SK-N-SH (cell line): ENCODE measurements at regions not wholly inside any gene's neighbourhood (a gene's known extent, or its start where the extent isn't known, plus 50 kb on each side); places are given as distances from the start of the nearest gene placed in this dataset.

ENCODE experiments used
- EZH2phosphoT487 ChIP-seq: fragments of 200-600 bp; sonication (generic); IDR thresholded peaks from 2 replicates; pipeline ENCODE4 v1.6.1; 2017; ENCODE audit warnings: low read depth, mixed run types, mild to moderate bottlenecking, antibody characterized with exemption, moderate library complexity, borderline replicate concordance
- FOSL2 ChIP-seq: IDR thresholded peaks from 2 replicates; pipeline ENCODE4 v1.4.0; 2012; ENCODE audit warnings: low read depth, mild to moderate bottlenecking, moderate library complexity, borderline replicate concordance
- RAD21 ChIP-seq: IDR thresholded peaks from 2 replicates; pipeline ENCODE4 v1.6.1; 2012; ENCODE audit warnings: mild to moderate bottlenecking, low read length
- RXRA ChIP-seq: IDR thresholded peaks from 2 replicates; pipeline ENCODE4 v1.4.0; 2012; ENCODE audit warnings: low read depth, mild to moderate bottlenecking, borderline replicate concordance
- TF ChIP-seq, protein P1 (sequence below): fragments of 200-600 bp; sonication (generic); IDR thresholded peaks from 2 replicates; pipeline ENCODE4 v1.6.1; 2017; ENCODE audit warnings: antibody characterized with exemption, mild to moderate bottlenecking, moderate library complexity

DNA sequence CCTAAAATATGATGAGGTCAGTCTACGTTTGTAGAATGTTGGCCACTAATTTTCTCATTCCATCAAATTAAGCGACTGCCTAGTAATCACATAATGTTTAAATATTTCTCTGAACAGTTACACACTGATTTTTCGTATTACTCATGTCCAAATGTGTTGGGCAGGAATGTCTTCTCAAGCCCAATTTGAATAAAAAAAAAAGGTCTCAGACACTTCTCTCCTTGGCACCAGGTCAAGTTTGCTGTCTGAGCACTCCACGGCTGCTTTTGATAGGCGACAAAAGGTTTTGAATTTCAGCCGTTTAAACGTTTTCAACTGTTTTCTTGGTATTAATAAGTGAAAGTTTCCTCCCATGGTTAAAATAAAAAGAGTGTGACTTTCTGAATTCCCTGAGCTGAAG lies 542.1 kb downstream of the IRX1 start:
- TF ChIP-seq, protein P1, sequence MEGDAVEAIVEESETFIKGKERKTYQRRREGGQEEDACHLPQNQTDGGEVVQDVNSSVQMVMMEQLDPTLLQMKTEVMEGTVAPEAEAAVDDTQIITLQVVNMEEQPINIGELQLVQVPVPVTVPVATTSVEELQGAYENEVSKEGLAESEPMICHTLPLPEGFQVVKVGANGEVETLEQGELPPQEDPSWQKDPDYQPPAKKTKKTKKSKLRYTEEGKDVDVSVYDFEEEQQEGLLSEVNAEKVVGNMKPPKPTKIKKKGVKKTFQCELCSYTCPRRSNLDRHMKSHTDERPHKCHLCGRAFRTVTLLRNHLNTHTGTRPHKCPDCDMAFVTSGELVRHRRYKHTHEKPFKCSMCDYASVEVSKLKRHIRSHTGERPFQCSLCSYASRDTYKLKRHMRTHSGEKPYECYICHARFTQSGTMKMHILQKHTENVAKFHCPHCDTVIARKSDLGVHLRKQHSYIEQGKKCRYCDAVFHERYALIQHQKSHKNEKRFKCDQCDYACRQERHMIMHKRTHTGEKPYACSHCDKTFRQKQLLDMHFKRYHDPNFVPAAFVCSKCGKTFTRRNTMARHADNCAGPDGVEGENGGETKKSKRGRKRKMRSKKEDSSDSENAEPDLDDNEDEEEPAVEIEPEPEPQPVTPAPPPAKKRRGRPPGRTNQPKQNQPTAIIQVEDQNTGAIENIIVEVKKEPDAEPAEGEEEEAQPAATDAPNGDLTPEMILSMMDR = no peak
- TF ChIP-seq EZH2phosphoT487 = no peak
- no peak for TF ChIP-seq FOSL2
- TF ChIP-seq RAD21 = no peak
- TF ChIP-seq RXRA = no peak
